Right kidney (tissue), 1 donor: ENCODE measurements at regions not wholly inside any gene's neighbourhood (a gene's known extent, or its start where the extent isn't known, plus 50 kb on each side); places are given as distances from the start of the nearest gene placed in this dataset.

Experiments
- DNase-seq: peaks from one replicate; pipeline ENCODE4 v3.0.0-alpha.2; 2016

DNA sequence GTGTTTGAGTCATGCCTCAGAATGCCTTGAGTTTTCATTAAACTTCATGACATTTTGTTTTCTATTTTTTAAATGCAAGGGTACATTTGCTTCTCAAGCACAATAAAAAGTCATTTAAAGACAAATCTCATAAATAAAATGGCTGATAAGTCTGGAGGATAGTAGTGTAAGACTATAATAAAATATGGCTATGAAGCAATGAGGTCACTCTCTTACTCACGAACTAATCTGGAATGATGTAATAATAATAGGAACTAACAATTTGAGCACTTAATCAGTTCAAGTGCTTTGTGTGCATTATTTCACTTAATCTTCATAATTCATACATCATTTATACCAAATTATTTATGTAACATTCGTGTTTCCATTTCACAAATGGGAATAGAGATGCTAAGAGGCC, 149.3 kb upstream of the CTTNBP2 start:
- no peak for DNase-seq

DNA sequence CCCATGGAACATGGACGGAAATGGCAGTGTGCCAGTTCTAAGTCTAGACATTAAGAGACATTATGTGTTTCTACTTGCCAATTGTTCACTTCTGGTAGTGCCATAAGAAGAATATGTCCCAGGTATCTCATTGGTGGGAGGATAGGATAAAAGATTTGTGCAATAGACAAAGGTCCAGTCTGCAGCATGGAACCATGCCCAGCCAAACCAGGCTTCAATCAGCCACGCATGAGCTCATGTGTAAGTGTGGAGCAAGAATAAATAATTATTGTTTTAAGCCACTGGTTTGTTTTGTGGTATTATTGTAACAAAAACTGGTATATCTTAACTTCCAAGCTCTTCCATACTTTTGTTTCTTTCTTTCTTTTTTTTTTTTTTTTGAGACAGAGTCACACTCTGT, 153.6 kb upstream of the CTTNBP2 start:
- DNase-seq: no peak

GRCh38 chr7:118028226-118028625, 155.0 kb upstream of the CTTNBP2 start:
- DNase-seq: no peak

DNA sequence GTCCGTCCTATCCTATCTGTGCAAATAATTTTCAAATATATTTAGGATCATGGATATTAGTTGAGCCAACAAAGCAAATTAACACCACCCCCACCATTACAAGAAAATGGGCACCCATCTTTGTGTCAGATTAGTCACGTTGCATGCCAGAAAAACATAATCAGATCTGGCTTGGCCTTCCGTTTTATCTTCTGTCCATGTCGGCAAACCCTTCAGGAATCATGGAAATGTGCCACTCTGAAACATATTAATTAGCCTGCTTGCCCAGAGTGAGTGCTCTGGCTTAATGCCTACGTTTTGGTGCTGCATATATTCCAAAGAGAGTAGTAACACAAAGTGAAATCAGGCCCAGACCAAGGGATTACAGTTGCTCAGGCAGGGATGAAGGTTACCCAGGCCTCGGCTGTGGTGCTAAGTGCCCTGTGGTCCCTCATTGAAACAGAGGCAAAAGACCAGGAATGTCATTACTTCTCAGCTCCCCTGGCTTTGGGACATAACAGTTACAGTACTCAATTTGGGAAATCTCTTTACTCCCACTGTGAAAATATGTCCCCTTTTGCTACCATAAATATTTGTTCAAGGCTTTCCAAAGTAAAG, 154.0 kb upstream of the LSM8 start:
- no peak for DNase-seq

DNA sequence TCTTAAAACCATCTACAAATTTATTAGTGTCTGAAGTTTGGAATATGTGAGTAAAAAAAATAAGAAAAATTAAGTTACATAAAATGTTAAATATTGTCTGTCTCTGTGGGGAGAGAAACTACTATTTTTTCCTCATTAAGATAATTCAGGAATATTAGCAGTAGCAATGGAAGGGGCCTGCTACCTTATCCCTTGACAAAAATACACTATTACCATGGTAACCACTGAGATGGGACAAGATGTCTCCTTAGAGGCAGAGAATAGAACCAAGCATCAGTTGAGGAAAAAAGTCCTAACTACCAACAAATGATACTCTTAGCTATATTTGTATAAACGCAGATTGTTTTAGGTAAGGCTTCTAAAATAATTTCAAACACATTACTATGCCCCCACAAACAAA, 150.7 kb upstream of the LSM8 start:
- DNase-seq: no peak

DNA sequence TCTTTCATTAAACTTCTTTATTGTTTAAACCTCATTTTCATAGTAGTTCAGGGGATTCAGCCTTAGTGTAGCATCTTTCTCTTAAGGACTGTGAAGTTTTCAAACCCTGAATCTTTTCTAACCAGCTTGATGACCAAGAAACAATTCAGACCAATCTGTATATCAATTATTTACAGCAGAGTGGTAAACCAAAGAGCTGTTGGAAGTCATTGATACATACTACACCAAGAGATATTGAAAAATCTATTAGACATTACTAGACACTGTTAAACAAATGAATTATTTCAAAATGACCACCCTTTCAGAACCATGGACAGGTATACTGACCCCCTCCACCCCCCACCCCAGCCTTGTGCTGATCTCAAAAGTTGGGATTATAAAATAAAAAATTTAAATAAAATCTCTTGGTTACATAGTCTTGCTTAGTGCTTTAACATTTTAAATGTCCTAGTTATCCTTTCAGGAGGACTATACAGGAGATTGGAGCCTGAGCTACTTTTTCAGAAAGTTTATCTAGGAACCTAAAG, 143.9 kb upstream of the LSM8 start:
- no peak for DNase-seq

GRCh38 chr7:118040562-118040961, 143.4 kb upstream of the LSM8 start:
- no peak for DNase-seq

- no peak for DNase-seq
Measured at GRCh38 chr7:118041251-118041878, 142.6 kb upstream of the LSM8 start.

DNA sequence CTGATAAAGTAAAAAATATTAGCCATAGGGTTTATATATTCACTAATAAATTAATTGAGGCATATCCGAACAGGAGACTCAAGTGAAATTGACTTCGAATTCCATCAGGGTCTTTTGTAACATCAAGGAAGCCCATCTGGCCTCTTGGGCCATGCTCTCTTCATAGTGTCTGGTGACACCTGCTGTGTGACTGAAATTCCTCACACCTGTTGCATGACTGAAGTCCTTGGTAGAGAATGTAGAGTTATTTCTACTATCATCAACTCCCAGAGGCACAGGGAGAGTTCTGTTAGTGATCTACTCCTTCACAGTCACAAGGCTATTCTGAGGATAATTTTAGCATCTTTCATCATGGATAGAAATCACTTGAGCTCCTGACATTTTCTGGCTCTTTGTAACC, 138.3 kb upstream of the LSM8 start:
- DNase-seq: no peak

- DNase-seq: no peak
Measured at GRCh38 chr7:118046086-118046485, 137.9 kb upstream of the LSM8 start.

DNA sequence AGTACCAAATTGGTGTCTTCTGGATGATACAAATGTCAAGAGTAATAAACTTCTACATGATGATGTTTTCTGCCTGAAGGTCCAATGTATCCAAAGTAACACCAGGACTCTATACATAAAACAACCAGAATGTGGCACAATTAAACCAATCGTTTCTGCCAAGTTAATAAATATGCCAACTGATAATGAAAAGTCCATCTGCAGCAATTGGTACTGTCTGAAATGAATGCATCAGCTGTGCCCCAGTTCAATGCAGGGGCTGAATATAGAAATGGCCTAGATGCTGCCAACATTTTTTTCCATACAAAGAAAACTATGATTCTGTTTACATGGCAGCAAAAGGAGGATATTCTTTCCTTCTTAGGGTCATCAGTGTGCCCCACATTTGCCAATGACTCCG, 137.2 kb upstream of the LSM8 start:
- DNase-seq: no peak

DNA sequence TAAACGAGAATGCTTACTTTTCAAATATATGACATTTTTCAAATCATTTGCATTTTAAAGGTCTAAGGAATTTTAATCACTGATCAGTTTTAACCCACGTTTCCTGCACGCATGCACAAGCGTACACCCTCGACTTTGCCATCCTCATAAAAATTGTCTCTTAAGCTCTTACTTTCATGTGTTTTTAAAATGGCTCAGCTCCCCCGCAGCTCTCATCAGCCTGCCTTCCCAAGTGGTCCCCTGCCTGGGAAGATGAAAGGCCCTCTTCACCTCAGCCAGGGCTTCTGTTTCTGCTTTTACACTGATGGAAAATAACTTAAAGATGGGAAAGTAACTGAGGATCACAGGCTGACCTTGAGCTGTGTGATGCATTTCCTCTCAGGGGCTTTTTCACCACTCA, 131.6 kb upstream of the LSM8 start:
- no peak for DNase-seq

- no peak for DNase-seq
Measured at GRCh38 chr7:118053353-118053752, 130.6 kb upstream of the LSM8 start.

DNA sequence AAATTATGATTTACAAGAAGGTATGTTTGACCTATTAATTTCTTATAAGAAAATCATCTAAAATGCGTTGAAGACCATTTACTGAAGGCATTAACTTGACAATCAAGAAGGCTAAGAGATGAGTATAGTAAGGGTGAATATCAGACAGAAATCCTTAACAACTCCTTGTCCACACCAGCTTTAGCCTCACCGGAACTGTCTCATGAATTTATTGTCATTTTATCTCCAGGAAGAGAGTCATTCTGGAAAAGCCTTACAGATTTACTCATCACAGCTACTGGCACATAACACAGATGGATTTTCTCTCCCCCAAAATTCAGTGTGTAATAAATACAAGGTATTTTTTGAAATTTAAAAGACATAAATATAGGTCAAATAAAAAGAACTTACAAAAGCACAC, 129.4 kb upstream of the LSM8 start:
- DNase-seq: no peak

DNA sequence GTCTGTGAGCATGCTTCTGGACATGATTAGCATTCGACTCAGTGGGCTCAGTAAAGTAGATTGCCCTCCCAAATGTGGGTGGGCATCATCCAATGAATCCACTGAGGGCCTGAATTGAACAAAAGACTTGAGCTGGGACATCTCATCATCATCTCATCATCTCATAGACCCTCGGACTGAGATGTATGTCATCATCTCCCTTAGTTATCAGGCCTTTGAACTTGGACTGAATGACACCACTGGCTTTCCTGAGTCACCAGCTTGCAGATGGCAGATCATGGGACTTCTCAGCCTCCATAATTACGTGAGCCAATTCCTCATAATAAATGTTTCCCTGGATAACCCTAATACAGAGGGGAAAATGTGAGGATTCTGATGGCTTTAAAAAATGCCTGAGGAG, 128.3 kb upstream of the LSM8 start:
- DNase-seq: no peak

DNA sequence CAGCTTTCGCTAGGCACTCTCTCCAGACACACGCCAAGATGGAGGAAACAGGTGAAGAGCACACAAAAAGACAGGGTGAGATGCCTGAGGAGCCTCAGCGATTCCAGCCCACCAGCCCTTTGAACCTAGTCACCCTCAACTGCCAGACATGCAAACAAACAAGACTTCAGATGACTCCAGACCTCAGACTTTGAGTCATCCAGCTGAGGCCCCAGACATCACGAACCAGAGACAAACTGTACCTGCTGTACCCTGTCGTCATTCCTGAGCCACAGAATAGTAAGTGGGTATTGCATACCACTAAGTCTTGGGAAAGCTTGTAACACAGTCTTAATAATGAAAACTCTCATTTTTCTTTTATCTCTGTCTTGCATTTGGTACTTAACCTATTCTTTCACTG, 126.6 kb upstream of the LSM8 start:
- no peak for DNase-seq

- no peak for DNase-seq
Measured at GRCh38 chr7:118059209-118059608, 124.8 kb upstream of the LSM8 start.

- DNase-seq: no peak
Measured at GRCh38 chr7:118060692-118061091, 123.3 kb upstream of the LSM8 start.

GRCh38 chr7:118061386-118061785, 122.6 kb upstream of the LSM8 start:
- no peak for DNase-seq

DNA sequence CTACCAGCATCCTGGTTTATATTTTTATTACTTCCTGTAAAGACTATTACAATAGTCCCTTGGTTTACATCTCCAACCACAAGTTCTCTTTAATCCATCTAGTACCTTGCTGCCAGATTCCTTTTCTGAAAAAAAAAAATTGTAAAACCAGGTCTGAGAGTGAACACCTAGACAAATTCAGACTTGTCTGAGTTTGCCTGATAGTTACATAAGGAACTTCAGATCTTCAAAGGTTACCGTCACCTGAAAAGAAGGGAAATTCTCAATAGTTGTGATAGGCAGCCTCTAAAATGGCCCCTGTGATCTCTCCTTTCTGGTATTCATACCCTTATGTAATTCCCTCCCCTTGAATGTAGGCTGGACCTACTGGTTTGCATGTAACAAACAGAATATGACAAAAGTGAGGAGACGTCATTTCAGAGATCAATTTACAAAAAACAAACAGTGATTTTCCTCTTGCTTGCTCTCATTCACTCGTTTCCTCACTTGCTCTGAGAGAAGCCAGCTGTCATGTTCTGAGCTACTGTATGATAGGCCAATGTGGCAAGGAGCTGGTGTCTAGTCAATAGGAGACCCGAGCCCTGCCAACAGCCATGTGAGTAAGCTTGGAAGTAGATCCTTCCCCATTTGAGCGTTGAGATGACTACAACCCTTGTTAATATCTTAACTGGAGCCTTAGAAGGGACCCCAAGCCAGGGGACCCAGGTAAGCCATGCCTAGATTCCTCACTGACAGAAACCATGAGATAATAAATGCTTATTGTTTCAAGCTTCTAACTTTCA, 110.9 kb upstream of the LSM8 start:
- no peak for DNase-seq

DNA sequence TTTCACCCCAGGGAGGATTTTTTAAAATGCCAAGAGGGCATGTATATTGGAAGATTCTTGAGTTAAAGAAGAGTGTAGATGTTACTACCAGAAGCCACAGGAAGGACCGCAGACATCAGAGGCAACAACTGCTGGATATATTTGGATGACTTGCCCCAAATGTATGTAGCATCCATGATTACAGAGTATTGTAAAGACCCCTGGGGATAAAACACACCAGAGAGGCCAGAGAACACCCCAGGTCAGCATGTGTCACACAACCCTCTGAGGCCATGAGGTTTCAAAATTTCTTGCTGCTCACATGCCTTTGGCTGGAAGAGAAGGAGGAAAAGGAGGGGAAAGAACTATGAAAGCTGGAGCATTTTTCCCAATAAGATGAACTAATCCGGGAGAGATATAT, 108.0 kb upstream of the LSM8 start:
- DNase-seq: no peak

- no peak for DNase-seq
Measured at GRCh38 chr7:118076564-118076963, 107.4 kb upstream of the LSM8 start.

GRCh38 chr7:118078015-118078414, 105.9 kb upstream of the LSM8 start:
- DNase-seq: no peak

DNA sequence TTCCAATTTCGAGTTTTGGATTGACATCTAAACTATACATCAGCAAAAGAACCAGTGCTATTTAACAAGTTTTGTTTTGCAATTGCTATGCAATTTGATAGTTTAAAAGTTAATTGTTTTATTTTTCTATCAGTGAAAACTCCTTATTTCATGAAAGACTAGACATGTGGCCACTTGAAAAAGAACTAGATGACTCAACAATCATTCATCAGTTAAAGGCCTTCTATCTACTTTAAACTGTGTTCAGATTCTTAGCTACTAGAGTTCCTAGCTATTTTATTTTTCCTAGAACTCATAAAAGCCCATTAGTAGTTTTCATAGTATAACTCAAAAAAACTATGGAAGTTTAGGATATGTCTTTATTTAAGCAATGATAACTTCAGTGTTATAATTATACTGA, 104.6 kb upstream of the LSM8 start:
- no peak for DNase-seq
